B cell (primary cell): ENCODE measurements at regions not wholly inside any gene's neighbourhood (a gene's known extent, or its start where the extent isn't known, plus 50 kb on each side); places are given as distances from the start of the nearest gene placed in this dataset.

ENCODE experiments used
- ATAC-seq: fragments of 200-7000 bp; cut with Tn5 transposase; one replicate; pipeline ENCODE4 v1.10.0; 2021; ENCODE audit warnings: low read depth, mild to moderate bottlenecking, moderate number of reproducible peaks, moderate library complexity
- CTCF ChIA-PET: fragments of 350-600 bp; sonication (Branson Sonifier 250); formaldehyde crosslinking; loops from one replicate; lab custom pipeline; 2021; ENCODE audit warnings: antibody characterized with exemption, inconsistent platforms; lab: Charles Lee
- POLR2A ChIA-PET: fragments of 350-600 bp; sonication (Branson Sonifier 250); formaldehyde crosslinking; loops from one replicate; lab custom pipeline; 2021; ENCODE audit warnings: antibody characterized with exemption; lab: Charles Lee
- DNase-seq: peaks from one replicate; pipeline ENCODE4 v3.0.0; 2013
- H2AFZ ChIP-seq: 2 replicates; pipeline ENCODE4 v1.6.1; 2012; ENCODE audit warnings: mild to moderate bottlenecking, low read depth, low read length; ENCODE audit not compliant: insufficient read depth, poor library complexity, severe bottlenecking
- H3K27ac ChIP-seq, 2 donors: 1 replicate in 1 of 2; 2 replicates in 1 of 2; pipeline ENCODE4 v1.5.1; 2012 to 2013; ENCODE audit warnings: low read length in 2 of 2, mild to moderate bottlenecking in 2 of 2, moderate library complexity in 1 of 2
- H3K27me3 ChIP-seq, 4 experiments: fragments of 200-600 bp in 1 of 4; sonication (generic) in 1 of 4; replicated peaks in 1 of 4; 1 replicate in 2 of 4; 2 replicates in 2 of 4; pipeline versions ENCODE4 v1.6.1 to v1.7.0; 2013 to 2016; ENCODE audit warnings: low read length in 3 of 4, mild to moderate bottlenecking in 2 of 4, mixed read lengths in 1 of 4, moderate library complexity in 1 of 4; ENCODE audit not compliant: insufficient read depth in 4 of 4, control insufficient read depth in 3 of 4; ENCODE audit errors: control extremely low read depth in 1 of 4
- H3K36me3 ChIP-seq, 2 experiments: replicated peaks in 1 of 2; 1 replicate in 1 of 2; 2 replicates in 1 of 2; pipeline versions ENCODE4 v1.6.1 to v1.7.1; 2013; ENCODE audit warnings: low read length in 1 of 2; ENCODE audit not compliant: insufficient read depth in 2 of 2, control insufficient read depth in 1 of 2; ENCODE audit errors: control extremely low read depth in 1 of 2, extremely low read depth in 1 of 2
- H3K4me1 ChIP-seq, 2 donors: fragments of 200-600 bp in 1 of 2; sonication (generic) in 1 of 2; 1 replicate in 1 of 2; 2 replicates in 1 of 2; pipeline versions ENCODE4 v1.5.1 to v1.6.1; 2013 to 2017; ENCODE audit warnings: low read length in 2 of 2; ENCODE audit not compliant: control insufficient read depth in 2 of 2, insufficient read depth in 2 of 2
- H3K4me2 ChIP-seq: replicated peaks from 2 replicates; pipeline ENCODE3; 2012; ENCODE audit warnings: mild to moderate bottlenecking, low read depth, low read length; ENCODE audit not compliant: poor library complexity, severe bottlenecking
- H3K4me3 ChIP-seq, 5 experiments: fragments of 200-600 bp in 1 of 5; sonication (generic) in 1 of 5; 1 replicate in 3 of 5; 2 replicates in 2 of 5; pipeline versions ENCODE4 v1.5.1 to v1.7.0; 2011 to 2016; ENCODE audit warnings: low read length in 4 of 5, mild to moderate bottlenecking in 4 of 5, low read depth in 2 of 5, control low read depth in 1 of 5, moderate library complexity in 1 of 5; ENCODE audit not compliant: insufficient read depth in 1 of 5; ENCODE audit errors: control extremely low read depth in 1 of 5, extremely low read depth in 1 of 5
- H3K79me2 ChIP-seq: fragments of 200-600 bp; sonication (generic); one replicate; pipeline ENCODE4 v1.6.0; 2016; ENCODE audit warnings: low read length; ENCODE audit not compliant: control insufficient read depth, insufficient read depth
- H3K9ac ChIP-seq: fragments of 200-600 bp; sonication (generic); 2 replicates; pipeline ENCODE4 v1.6.1; 2017; ENCODE audit warnings: mild to moderate bottlenecking, low read length, moderate library complexity
- H3K9me3 ChIP-seq, 3 donors: one replicate each; pipeline versions ENCODE4 v1.6.1 to v1.7.1; 2013; ENCODE audit warnings: low read length in 2 of 3; ENCODE audit not compliant: control insufficient read depth in 2 of 3, insufficient read depth in 1 of 3; ENCODE audit errors: control extremely low read depth in 1 of 3
- H4K20me1 ChIP-seq: 2 replicates; pipeline ENCODE4 v1.6.0; 2012; ENCODE audit warnings: mild to moderate bottlenecking, low read length; ENCODE audit not compliant: insufficient read depth, control insufficient read depth, poor library complexity, severe bottlenecking
- H3K27ac Mint-ChIP-seq: one replicate; pipeline ENCODE4 v1.8.0; 2021; ENCODE audit warnings: mixed read lengths
- H3K27me3 Mint-ChIP-seq: one replicate; pipeline ENCODE4 v1.8.0; 2021; ENCODE audit warnings: mixed read lengths
- H3K4me1 Mint-ChIP-seq: one replicate; pipeline ENCODE4 v1.8.0; 2021; ENCODE audit warnings: mixed read lengths
- H3K4me3 Mint-ChIP-seq: one replicate; pipeline ENCODE4 v1.8.0; 2021; ENCODE audit warnings: mixed read lengths
- H3K9me3 Mint-ChIP-seq: one replicate; pipeline ENCODE4 v1.8.0; 2022; ENCODE audit warnings: mixed read lengths; ENCODE audit not compliant: insufficient read depth
- CTCF ChIP-seq: fragments of 200-600 bp; IDR thresholded peaks from one replicate; pipeline ENCODE4 v1.8.0; 2022; ENCODE audit warnings: antibody characterized with exemption, mild to moderate bottlenecking
- EZH2 ChIP-seq: IDR thresholded peaks from 2 replicates; pipeline ENCODE4 v1.6.1; 2012; ENCODE audit warnings: borderline replicate concordance, low read depth, mild to moderate bottlenecking, moderate library complexity, low read length; ENCODE audit not compliant: insufficient read depth, poor library complexity, severe bottlenecking
- WGBS: methylation state at CpG from one replicate; pipeline ENCODE4 v1.1.5; 2013; ENCODE audit warnings: missing lambda C conversion rate; ENCODE audit not compliant: insufficient coverage; 5-methylcytosine and 5-hydroxymethylcytosine counted together
- intact Hi-C: fragments of 100-400 bp; cut with micrococcal nuclease; formaldehyde crosslinking; loops from one replicate; pipeline ENCODE4 v1.10.0; 2022

- H3K4me1 Mint-ChIP-seq, result no peaks in the 10 kb centered on the region
- CTCF ChIA-PET, result no interaction called here
- no peak overlapping the region for H3K4me2 ChIP-seq
These were observed 460.6 kb upstream of the MCTP2 start for GRCh38 chr15:93770788-93771187.

GRCh38 chr15:93762036-93762435, 469.3 kb upstream of the MCTP2 start:
- no peaks in the 10 kb centered on the region for H3K36me3 ChIP-seq
- H3K4me1 ChIP-seq, result no peaks in the 10 kb centered on the region
- Mint-ChIP-seq H3K27me3 (no peaks in the 10 kb centered on the region), H3K27ac (no peak overlapping the region), H3K4me1 (no peaks in the 10 kb centered on the region), H3K4me3 (no peak overlapping the region), H3K9me3 (peaks cover 3% of the 10 kb centered on the region)
- H2AFZ ChIP-seq, result no peak overlapping the region
- H3K4me2 ChIP-seq, result no peak overlapping the region
- TF ChIP-seq CTCF (no peak), EZH2 (no peak)
- ChIA-PET POLR2A (no interaction called here), CTCF (no interaction called here)
- 89% methylated on average over 3 of the region's 3 CpGs for WGBS
- H3K9me3 ChIP-seq, result peaks cover 0 to 3% (median under 1%) of the 10 kb centered on the region in 3 donors
- no peaks in the 10 kb centered on the region for H3K79me2 ChIP-seq
- ATAC-seq (no peak), DNase-seq (no peak)
- no peaks in the 10 kb centered on the region for H3K27me3 ChIP-seq
- intact Hi-C loops, result no loop called here
- no peaks in the 10 kb centered on the region for H4K20me1 ChIP-seq
- H3K27ac ChIP-seq, result no peak overlapping the region
- no peak overlapping the region for H3K4me3 ChIP-seq
- no peak overlapping the region for H3K9ac ChIP-seq

More at GRCh38 chr15:93770788-93771187, 460.6 kb upstream of the MCTP2 start:
- no peaks in the 10 kb centered on the region for H3K79me2 ChIP-seq
- no peak overlapping the region for H3K4me3 ChIP-seq
- no peak overlapping the region for H3K9ac ChIP-seq
- no peaks in the 10 kb centered on the region for H3K27me3 Mint-ChIP-seq
- no peak for DNase-seq
- TF ChIP-seq CTCF (no peak), EZH2 (no peak)
- no peak overlapping the region for H2AFZ ChIP-seq
- no peak for ATAC-seq
- no peak overlapping the region for H3K27ac Mint-ChIP-seq
- H3K36me3 ChIP-seq, result no peaks in the 10 kb centered on the region
- no peaks in the 10 kb centered on the region for H4K20me1 ChIP-seq
- intact Hi-C loops, result no loop called here
- no peaks in the 10 kb centered on the region for H3K4me1 ChIP-seq
- POLR2A ChIA-PET, result no interaction called here
- H3K9me3 Mint-ChIP-seq, result peaks cover 2% of the 10 kb centered on the region
- H3K27me3 ChIP-seq, result no peaks in the 10 kb centered on the region
- H3K4me3 Mint-ChIP-seq, result no peak overlapping the region
- WGBS, result no CpG with 5 or more reads among the region's 1 CpG
- peaks cover 0 to 11% (median 0%) of the 10 kb centered on the region in 3 donors for H3K9me3 ChIP-seq
- H3K27ac ChIP-seq, result no peak overlapping the region
